CD4-positive, alpha-beta T cell (primary cell): ENCODE measurements at regions not wholly inside any gene's neighbourhood (a gene's known extent, or its start where the extent isn't known, plus 50 kb on each side); places are given as distances from the start of the nearest gene placed in this dataset.

ENCODE experiments used
- ATAC-seq: fragments of 200-7000 bp; cut with Tn5 transposase; one replicate; pipeline ENCODE4 v1.10.0; 2022; ENCODE audit warnings: mild to moderate bottlenecking; ENCODE audit not compliant: poor library complexity
- CTCF ChIA-PET: fragments of 350-600 bp; sonication (Branson Sonifier 250); formaldehyde crosslinking; loops from one replicate; lab custom pipeline; 2021; ENCODE audit warnings: antibody characterized with exemption, inconsistent platforms; lab: Charles Lee
- POLR2A ChIA-PET: fragments of 350-600 bp; sonication (Branson Sonifier 250); formaldehyde crosslinking; loops from one replicate; lab custom pipeline; 2021; ENCODE audit warnings: antibody characterized with exemption, inconsistent platforms; lab: Charles Lee
- DNase-seq, 14 experiments: peaks; one replicate each; pipeline ENCODE4 v3.0.0-alpha.2; 2013 to 2020; ENCODE audit warnings: mixed read lengths in 2 of 14
- H3K27ac ChIP-seq, 2 donors: one replicate each; pipeline versions ENCODE4 v1.5.1 to v1.7.0; 2013; ENCODE audit warnings: low read length in 2 of 2, low read depth in 1 of 2, mild to moderate bottlenecking in 1 of 2
- H3K27me3 ChIP-seq, 2 experiments: 1 replicate in 1 of 2; 2 replicates in 1 of 2; pipeline versions ENCODE4 v1.6.1 to v1.7.0; 2013; ENCODE audit warnings: low read length in 2 of 2, control low read depth in 1 of 2, mild to moderate bottlenecking in 1 of 2, moderate library complexity in 1 of 2; ENCODE audit not compliant: insufficient read depth in 2 of 2, control insufficient read depth in 1 of 2
- H3K36me3 ChIP-seq: one replicate; pipeline ENCODE4 v1.6.1; 2013; ENCODE audit warnings: low read length, control low read depth; ENCODE audit not compliant: insufficient read depth
- H3K4me1 ChIP-seq: one replicate; pipeline ENCODE4 v1.6.1; 2013; ENCODE audit warnings: low read length, control low read depth; ENCODE audit not compliant: insufficient read depth
- H3K4me3 ChIP-seq: one replicate; pipeline ENCODE4 v1.5.1; 2013; ENCODE audit warnings: mild to moderate bottlenecking, low read length, moderate library complexity
- H3K9me3 ChIP-seq, 2 experiments: 1 replicate in 1 of 2; 2 replicates in 1 of 2; pipeline versions ENCODE4 v1.6.1 to v1.7.0; 2013; ENCODE audit warnings: low read length in 2 of 2, mild to moderate bottlenecking in 2 of 2, control low read depth in 1 of 2, moderate library complexity in 1 of 2; ENCODE audit not compliant: control insufficient read depth in 1 of 2, insufficient read depth in 1 of 2
- H3K27ac Mint-ChIP-seq: one replicate; pipeline ENCODE4 v1.8.0; 2020; ENCODE audit warnings: mixed read lengths
- H3K27me3 Mint-ChIP-seq: one replicate; pipeline ENCODE4 v1.8.0; 2021; ENCODE audit warnings: mixed read lengths
- H3K36me3 Mint-ChIP-seq: one replicate; pipeline ENCODE4 v1.8.0; 2021; ENCODE audit warnings: low read depth, mixed read lengths
- H3K4me1 Mint-ChIP-seq: one replicate; pipeline ENCODE4 v1.8.0; 2021; ENCODE audit warnings: low read depth, mixed read lengths
- H3K4me3 Mint-ChIP-seq: one replicate; pipeline ENCODE4 v1.8.0; 2020; ENCODE audit warnings: mild to moderate bottlenecking, mixed read lengths
- H3K9me3 Mint-ChIP-seq: one replicate; pipeline ENCODE4 v1.8.0; 2020; ENCODE audit warnings: mixed read lengths
- CTCF ChIP-seq: fragments of 200-600 bp; IDR thresholded peaks from one replicate; pipeline ENCODE4 v1.8.0; 2022; ENCODE audit warnings: antibody characterized with exemption, mild to moderate bottlenecking
- intact Hi-C, 2 experiments: fragments of 100-400 bp; cut with DNase I in 1 of 2; cut with micrococcal nuclease in 1 of 2; formaldehyde crosslinking; loops; one replicate each; pipeline versions ENCODE4 v1.15.1 to v1.9.0; 2023 to 2025; cut with DNase I, micrococcal nuclease

DNA sequence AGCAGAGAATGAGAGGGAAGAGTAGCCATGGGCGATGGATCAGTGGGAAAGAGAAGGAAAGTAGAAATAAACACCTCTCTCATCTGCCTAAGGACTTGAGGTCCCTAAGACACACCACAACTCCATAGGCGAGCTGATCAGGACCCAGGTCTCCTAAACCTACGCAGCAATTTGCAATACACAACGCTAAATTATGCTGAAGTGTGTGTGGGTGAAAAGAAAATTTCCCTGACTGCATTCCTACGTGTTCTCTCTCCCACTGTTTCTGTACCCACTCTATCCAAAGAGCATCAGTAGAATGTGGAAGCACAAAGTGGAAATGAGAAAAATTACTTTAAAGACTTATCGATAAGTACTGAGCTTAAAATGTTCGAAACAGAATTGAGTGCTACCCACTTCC is 88.9 kb downstream of the RPS29 start:
- ATAC-seq (no peak), DNase-seq (no peak)
- Mint-ChIP-seq H3K27ac (no peak overlapping the region), H3K4me1 (no peaks in the 10 kb centered on the region), H3K36me3 (no peaks in the 10 kb centered on the region), H3K9me3 (no peaks in the 10 kb centered on the region), H3K4me3 (no peak overlapping the region), H3K27me3 (peaks cover 27% of the 10 kb centered on the region)
- peaks cover 7 to 13% of the 10 kb centered on the region in 2 experiments for H3K27me3 ChIP-seq
- H3K4me1 ChIP-seq = no peaks in the 10 kb centered on the region
- intact Hi-C loops = loop anchor here in 1 of 2 experiments (2.0 kb wide), 1 partner anchor 32 kb away; no protein-coding TSS in a partner anchor
- CTCF ChIA-PET = interaction anchor here (0.6 to 1.9 kb wide), 2 partner anchors 35 to 969 kb away, joined by 3 to 16 read pairs; no protein-coding TSS in a partner anchor
- no peak for TF ChIP-seq CTCF
- no peak overlapping the region for H3K4me3 ChIP-seq
- H3K27ac ChIP-seq = no peak overlapping the region
- POLR2A ChIA-PET = interaction anchor here (1.8 kb wide), 1 partner anchor 123 kb away, joined by 4 read pairs; the partner anchor contains the start of genes MGAT2 and RPL36AL
- H3K36me3 ChIP-seq = no peaks in the 10 kb centered on the region
- no peaks in the 10 kb centered on the region for H3K9me3 ChIP-seq

GRCh38 chr14:49494836-49495235 is 91.3 kb downstream of the RPS29 start:
- no peak overlapping the region for H3K4me3 Mint-ChIP-seq
- CTCF ChIA-PET = interaction anchor here (1.5 kb wide), 1 partner anchor 33 kb away, joined by 5 read pairs; no protein-coding TSS in a partner anchor
- peaks cover 6% of the 10 kb centered on the region for H3K27me3 Mint-ChIP-seq
- no peaks in the 10 kb centered on the region for H3K9me3 ChIP-seq
- POLR2A ChIA-PET = no interaction called here
- no peaks in the 10 kb centered on the region for H3K9me3 Mint-ChIP-seq
- no peak for DNase-seq
- no peak overlapping the region for H3K4me3 ChIP-seq
- no peak for TF ChIP-seq CTCF
- intact Hi-C loops = no loop called here
- no peaks in the 10 kb centered on the region for H3K36me3 Mint-ChIP-seq
- peaks cover 0 to 4% of the 10 kb centered on the region in 2 experiments for H3K27me3 ChIP-seq
- no peaks in the 10 kb centered on the region for H3K4me1 Mint-ChIP-seq
- ATAC-seq = no peak
- no peak overlapping the region for H3K27ac ChIP-seq
- H3K36me3 ChIP-seq = no peaks in the 10 kb centered on the region
- H3K27ac Mint-ChIP-seq = no peak overlapping the region
- no peaks in the 10 kb centered on the region for H3K4me1 ChIP-seq

DNA sequence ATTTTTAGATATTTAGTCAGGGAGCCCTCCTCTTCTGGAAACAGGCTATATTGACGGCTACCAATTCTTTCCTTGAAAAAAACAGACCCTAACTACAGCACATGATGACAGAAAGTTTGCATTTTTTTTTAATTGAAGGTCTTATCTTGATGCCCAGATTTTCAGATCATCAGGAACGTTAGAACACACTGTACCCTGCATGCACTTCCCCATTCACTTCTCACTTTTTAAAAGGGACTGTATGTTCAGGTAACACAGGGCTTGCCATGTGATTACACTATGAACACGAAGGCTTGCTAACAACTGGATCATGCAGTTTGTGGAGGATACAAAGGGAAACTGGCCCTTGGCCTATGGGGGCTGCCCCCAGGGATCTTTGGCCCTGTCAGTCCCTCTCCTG is 92.6 kb downstream of the RPS29 start:
- DNase-seq (no peak), ATAC-seq (no peak)
- Mint-ChIP-seq H3K36me3 (no peaks in the 10 kb centered on the region), H3K4me3 (no peak overlapping the region), H3K9me3 (no peaks in the 10 kb centered on the region), H3K27me3 (no peaks in the 10 kb centered on the region), H3K27ac (no peak overlapping the region), H3K4me1 (no peaks in the 10 kb centered on the region)
- intact Hi-C loops = no loop called here
- POLR2A ChIA-PET = no interaction called here
- no peaks in the 10 kb centered on the region for H3K9me3 ChIP-seq
- H3K4me1 ChIP-seq = no peaks in the 10 kb centered on the region
- no peaks in the 10 kb centered on the region for H3K27me3 ChIP-seq
- no peaks in the 10 kb centered on the region for H3K36me3 ChIP-seq
- TF ChIP-seq CTCF = no peak
- no peak overlapping the region for H3K4me3 ChIP-seq
- no peak overlapping the region for H3K27ac ChIP-seq
- CTCF ChIA-PET = no interaction called here
